Activated CD4-positive, alpha-beta T cell treated with anti-CD3 and anti-CD28 coated beads for 4 hours (primary cell): ENCODE measurements at regions not wholly inside any gene's neighbourhood (a gene's known extent, or its start where the extent isn't known, plus 50 kb on each side); places are given as distances from the start of the nearest gene placed in this dataset.
"Not testable (repeated sequence)": the region's sequence is repeated elsewhere in the genome, so short reads cannot be mapped to it uniquely, and the experiment has no call there.

ENCODE experiments used
- DNase-seq, 2 donors: peaks; one replicate each; pipeline ENCODE4 v3.0.0-alpha.2; 2020

DNA sequence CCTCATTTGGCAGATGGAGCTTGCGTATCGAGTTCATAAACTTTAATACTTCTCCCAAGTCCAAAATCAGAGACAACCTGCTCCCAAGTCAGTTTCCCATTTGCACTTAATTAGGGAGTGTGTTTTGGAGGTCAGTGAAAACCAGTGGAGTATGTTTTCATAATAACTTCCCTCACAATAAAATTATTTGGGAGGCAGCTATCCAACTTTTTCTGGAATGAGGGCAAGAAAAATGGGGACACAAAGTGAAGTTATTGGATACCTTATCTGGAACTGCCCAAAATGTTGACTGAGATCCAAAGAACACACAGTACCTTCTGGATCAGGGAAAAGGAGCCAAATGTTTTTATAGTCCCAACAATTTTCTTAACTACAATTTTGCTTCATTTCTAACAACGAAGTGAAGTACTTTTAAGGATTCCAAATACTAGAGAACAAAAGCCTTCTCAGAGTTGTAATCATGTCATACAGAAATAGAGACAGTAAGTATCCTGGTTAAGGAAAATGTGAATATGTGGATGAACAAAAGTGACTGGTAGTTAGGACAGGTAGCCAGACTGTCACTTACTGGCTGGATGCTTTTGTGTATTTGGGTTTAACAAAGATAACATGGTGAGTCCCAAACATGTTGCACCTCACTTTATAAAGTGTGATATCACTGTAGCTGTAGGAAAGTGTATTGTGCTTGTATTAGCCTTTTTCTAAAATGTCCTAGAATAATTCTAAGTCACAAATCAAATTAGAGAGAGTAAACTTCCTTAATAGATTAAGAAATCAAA is 325.0 kb downstream of the HLX start:
- no peak for DNase-seq

DNA sequence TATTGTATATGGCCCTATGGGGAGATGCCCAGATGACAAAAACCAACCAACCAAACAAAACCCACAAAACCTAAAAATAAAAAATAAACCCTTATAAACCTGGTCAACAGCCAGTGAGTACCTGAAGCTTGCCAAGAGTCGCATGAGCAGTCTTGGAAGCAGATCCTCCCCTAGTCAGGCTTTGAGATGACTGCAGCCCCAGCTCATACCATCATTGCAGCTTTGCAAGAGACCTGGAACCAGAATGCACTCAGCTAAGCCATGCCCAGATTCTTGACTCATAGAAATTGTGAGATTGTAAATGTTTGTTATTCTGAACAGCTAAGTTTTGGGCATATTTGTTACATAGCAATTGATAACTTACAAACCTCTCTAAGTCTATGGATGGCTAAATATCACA is 326.8 kb downstream of the HLX start:
- no peak for DNase-seq

DNA sequence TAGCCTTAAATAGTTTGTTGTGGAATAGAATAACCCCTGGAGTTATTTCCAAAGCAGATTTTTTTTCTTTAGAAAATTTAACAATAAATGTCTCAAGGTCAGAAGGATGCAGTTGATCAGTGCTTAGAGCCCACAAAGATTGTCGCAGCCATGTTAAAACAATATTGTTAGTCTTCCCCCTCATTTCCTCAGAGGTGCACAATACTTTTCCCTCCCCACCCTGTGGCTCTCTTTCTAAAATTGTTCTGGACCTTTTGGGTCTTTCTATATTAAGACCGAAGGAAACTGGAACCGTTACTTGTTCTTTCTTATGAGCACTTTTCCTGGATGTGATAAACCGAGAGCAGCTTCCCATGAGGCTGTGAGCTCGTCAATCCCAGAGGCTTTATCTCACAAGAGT is 333.7 kb downstream of the HLX start:
- DNase-seq: no peak

DNA sequence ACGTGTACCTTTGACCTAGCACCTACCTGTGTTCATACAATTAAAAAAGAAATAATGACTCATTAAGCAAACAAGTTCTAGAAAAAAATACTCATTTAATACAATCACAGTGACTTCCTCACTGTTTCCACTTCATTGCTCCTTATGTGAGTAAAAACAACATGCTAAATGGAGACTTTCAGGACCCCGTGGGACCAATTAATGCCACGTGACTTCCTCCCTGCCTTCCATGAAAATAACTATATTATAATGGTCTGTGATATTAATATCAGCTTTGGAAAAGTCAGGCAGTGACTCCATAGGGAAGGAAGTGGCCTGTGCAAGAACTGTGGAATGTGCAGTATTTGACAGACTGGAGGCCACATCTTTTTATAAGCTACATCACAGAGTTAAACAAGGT is 337.8 kb downstream of the HLX start:
- no peak for DNase-seq

DNA sequence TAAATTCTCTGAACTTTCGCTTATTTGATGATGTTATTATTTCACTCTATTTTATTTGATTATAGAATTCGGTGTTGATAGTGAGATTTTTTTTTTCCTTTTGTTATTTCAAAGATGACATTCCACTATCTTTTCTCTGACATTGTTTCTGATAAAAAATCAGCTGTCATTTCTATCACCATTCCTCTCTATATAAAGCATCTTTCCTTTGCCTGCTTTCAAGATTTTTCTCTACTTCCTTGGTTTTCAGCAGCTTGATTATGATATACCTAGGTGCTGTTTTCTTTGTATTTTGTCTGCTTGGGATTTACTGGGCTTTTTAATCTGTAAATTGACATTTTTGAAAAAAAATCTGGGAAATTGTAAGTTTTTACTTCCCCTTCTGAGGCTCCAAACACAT is 344.0 kb downstream of the HLX start:
- DNase-seq: no peak

DNA sequence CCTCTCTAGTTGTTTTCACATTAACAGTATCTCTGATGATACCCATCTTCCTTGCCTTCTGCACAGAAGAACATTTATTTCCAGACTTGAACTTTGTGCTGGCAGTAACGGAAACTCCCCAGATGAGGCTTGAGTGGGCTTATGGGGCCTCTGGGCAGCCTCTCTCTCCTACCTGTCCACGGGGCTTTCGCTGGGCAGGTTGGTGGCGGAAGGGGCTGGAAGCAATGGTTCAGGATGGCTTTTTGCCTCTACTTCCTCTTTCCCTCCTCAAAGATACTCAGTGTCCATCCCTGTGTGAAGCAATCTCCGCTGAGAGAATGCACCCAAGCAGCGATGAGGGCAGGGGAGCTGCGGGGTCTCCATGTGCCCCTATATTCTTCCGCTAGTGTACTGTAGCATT is 348.2 kb downstream of the HLX start:
- no peak for DNase-seq

DNA sequence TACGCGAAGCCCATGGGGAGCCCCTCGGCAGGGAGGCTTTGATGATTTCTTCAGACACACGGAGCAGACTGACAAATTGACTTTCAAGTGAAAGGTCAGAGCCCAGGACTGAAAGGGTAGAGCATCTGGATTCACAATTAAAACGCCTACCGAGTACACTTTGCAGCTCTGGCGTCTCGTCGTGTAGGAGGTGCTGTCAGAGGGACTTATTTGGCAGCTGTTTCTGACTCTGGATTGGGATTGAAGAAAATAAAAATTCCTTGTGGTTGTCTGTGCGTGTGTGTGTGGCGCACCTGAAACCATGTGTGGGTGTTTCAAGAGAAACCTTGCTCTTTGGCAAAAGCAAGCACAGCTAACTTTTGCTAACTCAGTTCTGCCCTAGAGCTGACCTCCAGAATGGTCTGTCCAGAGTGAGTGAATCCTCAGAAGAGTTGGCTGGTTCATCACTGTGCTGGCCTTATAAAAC is 348.7 kb downstream of the HLX start:
- DNase-seq: no peak

DNA sequence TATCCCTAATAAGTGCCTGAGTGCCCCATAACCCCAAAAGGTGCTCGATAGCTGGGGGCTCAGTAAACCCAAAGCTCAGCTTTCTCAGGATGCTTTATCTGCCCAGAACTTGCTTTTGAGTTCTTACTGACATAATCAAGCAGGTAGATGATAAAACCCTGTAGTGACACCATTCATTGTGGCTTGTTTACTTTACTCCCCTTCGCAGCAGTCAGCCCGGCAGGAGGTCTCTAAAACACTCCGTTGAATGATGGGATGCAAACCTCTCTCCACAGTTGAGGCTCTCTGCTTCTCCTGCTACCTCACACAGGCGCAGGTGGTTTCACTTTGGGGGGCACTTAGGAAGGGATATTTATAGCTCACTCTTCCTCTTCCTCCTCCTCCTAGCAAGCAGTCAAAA is 349.4 kb downstream of the HLX start:
- no peak for DNase-seq

DNA sequence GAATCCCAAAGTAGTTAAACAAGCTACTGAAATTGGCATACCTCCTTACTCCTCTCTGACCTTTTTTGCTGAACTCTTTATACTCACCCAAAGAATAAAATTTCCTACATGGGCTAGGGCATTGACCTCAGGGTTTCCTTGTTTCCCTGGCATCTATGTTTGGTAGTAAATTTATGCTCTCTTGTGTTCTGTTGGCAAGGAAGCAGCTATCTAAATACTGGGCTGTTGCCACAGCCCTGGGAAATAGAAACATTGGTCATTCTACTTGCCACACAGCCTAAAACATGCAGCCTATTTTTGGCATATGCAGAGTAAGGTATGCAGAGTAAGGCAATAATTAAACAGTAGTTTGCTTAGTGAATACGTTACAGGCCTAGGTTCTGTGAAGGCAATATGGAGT is 351.4 kb downstream of the HLX start:
- no peak for DNase-seq

DNA sequence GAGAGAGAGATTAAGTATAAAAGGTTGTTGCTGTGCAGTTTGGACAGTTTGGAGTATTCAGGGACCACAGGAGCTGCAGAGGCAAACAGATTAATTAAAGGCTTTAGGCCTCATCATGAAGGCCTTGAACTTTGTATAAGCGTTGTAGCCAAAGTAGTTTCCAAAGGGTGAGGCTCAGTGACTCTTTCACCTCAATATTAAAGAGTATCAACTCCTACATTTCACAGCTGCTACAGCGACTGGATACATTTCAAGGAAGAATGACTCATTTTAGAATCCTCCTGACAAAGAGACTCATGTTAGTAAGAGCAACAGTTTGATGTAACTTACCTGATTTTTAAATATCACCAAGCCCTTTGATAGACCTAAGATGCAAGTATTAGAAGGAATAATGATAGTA is 355.5 kb downstream of the HLX start:
- no peak for DNase-seq

DNA sequence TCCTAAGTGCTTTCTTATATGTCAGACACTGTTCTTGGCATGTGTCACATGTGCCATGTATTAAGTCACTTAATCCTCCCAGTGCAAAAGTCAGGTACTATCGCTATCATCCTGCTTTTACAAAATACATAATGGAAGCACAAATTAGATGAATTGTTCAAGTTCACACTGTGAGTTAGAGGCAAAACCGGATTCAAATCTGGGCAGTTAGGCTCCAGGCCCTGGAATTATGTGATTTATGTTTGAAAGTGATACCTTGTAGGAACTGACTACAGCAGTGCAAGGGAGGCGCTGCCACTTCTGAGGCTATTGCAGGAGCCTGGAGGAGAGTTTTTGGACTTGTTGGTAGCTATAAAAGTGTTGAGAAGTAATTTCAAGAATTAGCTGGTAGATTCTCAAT is 358.3 kb downstream of the HLX start:
- no peak for DNase-seq

DNA sequence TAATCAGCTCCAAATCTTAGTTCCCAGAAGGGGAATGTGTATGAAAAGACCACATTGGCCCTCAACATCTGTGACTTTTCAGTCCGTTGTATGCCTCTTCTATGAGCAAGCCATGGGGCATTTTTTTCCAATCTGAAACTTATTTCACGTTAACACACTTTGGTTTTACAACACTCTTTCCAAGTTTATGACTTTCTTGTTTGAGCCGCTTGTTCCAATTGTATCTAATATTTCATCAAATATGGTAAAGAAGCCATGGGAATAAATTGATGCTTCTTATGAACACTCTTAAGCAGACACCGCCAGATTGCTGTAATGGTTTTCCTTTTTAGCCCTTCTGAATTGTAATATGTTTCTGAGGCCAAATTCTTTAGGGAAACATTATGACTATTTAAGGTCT is 359.9 kb downstream of the HLX start:
- DNase-seq: no peak

DNA sequence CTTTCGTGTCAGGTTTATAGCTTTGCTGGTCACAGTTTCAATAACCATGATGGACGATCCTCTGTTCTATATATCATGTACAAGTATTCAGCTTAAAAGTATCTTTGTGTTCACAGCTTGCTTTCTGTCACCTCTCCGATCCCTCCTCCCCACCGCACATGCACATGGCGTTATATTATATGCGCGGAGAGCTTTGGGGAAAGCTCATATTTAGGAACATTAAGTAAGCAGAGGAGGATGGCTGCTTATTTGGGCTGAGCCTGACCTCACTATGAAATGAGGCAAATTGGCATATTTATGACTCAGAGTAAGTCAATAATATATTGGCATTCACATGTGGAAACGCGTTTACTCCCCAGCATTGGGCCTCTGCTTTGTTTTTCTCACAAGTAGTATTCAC is 360.5 kb downstream of the HLX start:
- DNase-seq: no peak

DNA sequence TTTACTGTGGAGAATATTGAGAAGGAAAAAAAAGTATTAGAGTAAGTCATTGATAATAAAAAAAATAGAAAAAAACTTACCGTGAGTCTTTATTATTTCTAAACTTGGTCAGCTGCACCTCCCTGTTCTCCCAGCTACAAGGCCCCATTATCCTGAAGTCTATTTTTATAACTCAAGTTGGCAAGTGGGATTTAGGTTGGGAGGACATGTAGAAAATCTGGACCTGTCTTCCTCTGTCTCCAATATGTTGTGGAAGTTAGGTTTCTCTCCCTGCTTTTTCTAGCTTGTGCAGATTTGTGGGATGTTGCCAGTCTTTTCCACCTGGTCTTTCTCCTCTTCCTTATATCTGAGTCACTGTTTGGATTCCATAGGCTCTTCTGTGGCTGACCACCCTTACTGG is 361.4 kb downstream of the HLX start:
- DNase-seq: no peak

DNA sequence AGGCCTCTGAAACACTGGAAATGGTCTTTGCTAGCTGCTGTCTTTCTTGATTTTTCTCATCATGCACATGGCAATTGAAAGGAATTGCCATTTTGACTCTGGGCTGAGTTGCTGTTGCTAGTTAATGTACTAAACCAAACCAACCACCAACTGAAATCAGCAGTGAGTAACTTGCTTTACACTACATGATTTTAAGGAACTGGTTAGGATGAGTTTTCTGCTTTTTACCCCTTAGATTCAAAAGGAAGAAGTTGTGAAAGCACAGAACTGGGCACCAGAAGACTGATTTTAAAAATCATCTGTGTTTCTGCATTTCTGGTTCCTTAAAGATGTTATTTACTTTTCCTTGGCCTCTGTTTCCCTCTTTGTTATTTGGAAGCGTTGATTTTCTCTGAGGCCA is 361.9 kb downstream of the HLX start:
- no peak for DNase-seq

DNA sequence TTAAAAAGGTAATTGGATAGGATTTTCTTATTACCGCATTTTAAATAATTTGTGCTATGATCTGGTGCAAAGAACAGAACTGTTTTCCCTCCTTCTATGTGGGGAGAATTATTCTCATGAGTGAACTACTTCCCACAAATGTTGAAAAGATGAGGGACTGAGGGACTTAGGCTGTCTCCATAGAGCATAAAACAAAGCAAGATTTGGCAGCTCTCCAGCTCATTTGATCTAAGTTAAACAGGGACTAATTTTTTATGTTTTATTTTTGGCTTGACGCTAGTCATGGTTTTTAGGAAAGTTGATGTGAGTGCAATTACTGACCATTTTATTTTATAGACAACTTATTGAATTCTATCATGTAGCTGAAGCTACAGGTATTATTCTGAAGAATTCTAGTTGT is 362.3 kb downstream of the HLX start:
- DNase-seq: no peak

DNA sequence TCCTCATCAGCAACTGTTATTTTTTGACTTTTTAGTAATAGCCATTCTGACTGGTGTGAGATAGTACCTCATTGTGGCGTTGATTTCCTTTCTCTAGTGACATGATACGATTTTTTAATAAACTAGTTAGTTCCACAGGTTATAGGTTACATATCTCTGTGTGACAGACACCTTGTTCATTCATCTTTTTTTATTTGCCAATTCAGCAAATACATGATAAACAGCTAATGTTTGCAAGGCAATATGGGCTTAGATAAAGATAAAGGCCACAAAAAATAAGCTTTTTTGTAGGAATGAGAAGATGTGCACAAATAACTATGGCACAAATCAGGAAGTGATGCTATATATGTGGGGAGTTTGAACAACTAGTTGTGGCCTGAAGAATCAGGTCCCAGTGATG is 366.8 kb downstream of the HLX start:
- no peak for DNase-seq

DNA sequence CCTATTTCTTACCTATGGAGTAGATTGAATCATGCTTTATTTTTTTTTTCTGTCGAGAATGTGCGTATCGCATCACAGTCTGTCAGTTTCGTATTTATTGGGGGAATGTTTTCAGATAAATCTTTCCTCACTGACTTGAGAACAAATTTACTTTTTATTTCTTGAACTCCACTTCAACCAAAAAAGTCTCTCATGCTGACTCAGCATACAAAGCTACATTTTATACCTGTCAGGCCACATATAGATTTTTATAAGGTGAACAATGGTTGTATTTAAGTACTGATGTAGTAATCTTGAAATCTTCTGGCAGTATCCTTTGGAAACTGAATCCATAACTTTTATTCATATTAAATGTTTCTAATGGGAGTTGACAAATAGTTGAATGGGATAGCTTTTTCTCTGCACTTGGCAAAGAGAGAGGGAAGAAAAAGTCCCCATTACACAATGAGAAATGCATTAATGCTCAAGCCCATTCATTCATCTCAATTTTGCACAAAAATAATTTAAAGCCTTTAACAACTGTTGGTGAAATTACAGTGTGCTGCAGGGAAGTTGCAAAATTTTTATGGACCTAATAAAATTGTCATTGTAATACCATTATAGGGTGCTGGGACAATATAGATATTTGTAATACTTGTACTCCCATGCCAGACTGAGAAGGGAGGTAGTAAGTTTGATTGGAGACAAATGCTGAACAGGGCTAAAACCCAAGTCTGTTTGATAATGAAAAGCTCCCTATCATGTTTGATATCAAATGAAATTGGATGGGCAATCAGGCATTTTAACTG is 367.6 kb downstream of the HLX start:
- no peak for DNase-seq

DNA sequence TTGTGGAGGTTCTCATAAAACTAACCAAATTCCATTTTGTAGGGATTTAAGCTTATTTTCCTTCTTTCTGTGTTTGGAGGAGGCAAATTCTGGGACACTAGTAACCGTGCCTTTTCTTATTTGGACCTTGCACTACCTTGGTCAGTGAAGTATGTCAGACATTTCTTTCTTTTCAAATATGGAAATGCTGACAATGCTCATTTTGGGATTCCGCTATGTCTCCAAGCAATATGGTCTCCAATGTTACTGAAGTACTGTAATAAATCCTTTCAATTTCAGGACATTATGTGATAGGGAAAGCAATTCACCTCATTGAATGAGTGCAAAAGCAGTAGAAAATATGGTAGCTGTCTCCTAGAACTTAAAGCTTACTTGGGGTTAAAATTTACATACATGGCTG is 372.3 kb downstream of the HLX start:
- DNase-seq: no peak

DNA sequence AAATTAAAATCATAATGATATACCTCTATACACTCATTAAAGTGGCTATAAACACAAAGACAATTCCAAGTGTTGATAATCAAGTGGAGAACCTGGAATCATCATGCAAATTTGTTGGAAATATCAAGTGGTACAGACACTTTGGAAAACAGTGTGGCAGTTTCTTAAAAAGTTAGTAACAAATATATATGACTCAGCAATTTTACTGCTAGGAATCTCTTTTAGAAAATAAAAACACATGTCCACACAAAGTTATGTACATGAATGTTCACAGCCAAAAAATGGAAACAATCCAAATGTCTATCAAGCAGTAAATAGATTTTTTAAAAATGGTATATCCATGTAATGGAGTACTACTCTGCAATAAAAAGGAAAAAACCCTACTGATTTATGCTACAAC is 375.6 kb downstream of the HLX start:
- no peak for DNase-seq

DNA sequence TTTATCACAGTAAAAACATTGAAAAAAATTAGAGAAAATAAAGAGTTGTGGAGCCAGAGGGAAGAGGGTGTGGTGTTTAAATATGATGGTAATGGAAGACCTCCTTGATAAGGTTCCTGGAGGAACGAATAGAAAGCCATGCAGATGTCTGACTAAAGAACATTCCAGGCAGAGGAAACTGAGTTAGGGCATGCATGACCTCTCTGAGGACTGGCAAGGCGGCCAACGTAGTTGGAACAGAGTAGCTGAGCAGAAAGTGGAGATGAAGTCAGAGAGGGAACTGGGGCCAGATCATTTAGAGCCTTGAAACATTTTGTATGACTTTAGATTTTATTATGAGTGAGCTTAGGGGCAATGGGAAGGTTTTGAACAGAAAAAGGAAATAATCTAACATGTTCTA is 377.5 kb downstream of the HLX start:
- no peak for DNase-seq

DNA sequence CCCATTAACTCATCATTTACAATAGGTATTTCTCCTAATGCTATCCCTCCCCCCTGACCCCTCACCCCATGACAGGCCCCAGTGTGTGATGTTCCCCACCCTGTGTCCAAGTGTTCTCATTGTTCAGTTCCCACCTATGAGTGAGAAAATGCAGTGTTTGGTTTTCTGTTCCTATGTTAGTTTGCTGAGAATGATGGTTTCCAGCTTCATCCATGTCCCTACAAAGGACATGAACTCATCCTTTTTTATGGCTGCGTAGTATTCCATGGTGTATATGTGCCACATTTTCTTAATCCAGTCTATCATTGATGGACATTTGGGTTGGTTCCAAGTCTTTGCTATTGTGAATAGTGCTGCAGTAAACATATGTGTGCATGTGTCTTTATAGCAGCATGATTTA is 378.3 kb downstream of the HLX start:
- not testable (repeated sequence) for DNase-seq

DNA sequence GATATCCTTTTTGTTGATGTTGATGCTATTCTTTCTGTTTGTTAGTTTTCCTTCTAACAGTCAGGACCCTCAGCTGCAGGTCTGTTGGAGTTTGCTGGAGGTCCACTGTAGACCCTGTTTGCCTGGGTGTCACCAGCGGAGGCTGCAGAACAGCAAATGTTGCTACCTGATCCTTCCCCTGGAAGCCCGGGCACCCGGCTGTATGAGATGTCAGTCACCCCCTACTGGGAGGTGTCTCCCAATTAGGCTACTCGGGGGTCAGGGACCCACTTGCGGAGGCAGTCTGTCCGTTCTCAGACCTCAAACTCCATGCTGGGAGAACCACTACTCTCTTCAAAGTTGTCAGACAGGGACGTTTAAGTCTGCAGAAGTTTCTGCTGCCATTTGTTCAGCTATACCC is 383.4 kb downstream of the HLX start:
- DNase-seq: not testable (repeated sequence)
